Activated T-helper 2 cell treated with anti-CD3 and anti-CD28 coated beads, Interferon-gamma antibody, Interleukin-2, Interleukin-4, amounts not matched to agents 10 μg/mL and 5 μg/mL and 100 μg/mL, durations not matched to agents 14 hours and 24 hours and 36 hours (primary cell): ENCODE measurements at regions not wholly inside any gene's neighbourhood (a gene's known extent, or its start where the extent isn't known, plus 50 kb on each side); places are given as distances from the start of the nearest gene placed in this dataset.

Experiments
- DNase-seq: peaks from one replicate; pipeline ENCODE4 v3.0.0; 2021; ENCODE audit warnings: low spot score
- H3K27ac Mint-ChIP-seq: one replicate; pipeline ENCODE4 v1.8.0; 2021; ENCODE audit warnings: mixed read lengths
- H3K27me3 Mint-ChIP-seq: one replicate; pipeline ENCODE4 v1.8.0; 2021; ENCODE audit warnings: low read depth, mixed read lengths
- H3K36me3 Mint-ChIP-seq: one replicate; pipeline ENCODE4 v1.8.0; 2021; ENCODE audit warnings: low read depth, mixed read lengths
- H3K4me1 Mint-ChIP-seq: one replicate; pipeline ENCODE4 v1.8.0; 2021; ENCODE audit warnings: low read depth, mixed read lengths
- H3K4me3 Mint-ChIP-seq: one replicate; pipeline ENCODE4 v1.8.0; 2021; ENCODE audit warnings: low read depth, mild to moderate bottlenecking, moderate library complexity, mixed read lengths
- H3K9me3 Mint-ChIP-seq: one replicate; pipeline ENCODE4 v1.8.0; 2021; ENCODE audit warnings: mixed read lengths
- intact Hi-C: fragments of 100-400 bp; cut with micrococcal nuclease; formaldehyde crosslinking; loops from one replicate; pipeline ENCODE4 v1.15.1; 2023

DNA sequence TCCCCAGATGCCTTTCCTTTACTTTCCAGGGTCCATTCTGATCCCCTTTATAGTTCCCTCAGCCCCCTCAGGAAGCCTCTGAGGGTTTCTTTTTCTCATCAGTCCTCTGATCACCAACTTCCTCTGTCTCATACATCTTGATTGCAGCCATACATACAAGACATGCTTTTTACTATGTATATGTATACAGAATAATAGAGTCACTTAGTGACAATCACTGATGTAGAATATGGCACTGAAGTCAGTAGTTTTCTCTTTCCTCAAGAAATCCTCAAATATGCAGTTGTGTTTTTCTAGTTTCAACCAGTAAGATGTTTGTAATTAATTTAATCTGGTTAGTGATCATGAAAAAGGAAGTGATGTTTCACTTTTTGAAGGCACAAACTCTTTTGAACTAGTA lies 364.1 kb downstream of the MAN2A1 start:
- no peak for DNase-seq
- Mint-ChIP-seq H3K4me1 (peaks cover 28% of the 10 kb centered on the region), H3K27me3 (no peaks in the 10 kb centered on the region), H3K27ac (peak overlapping the region; percentile 82), H3K4me3 (no peak overlapping the region), H3K9me3 (no peaks in the 10 kb centered on the region), H3K36me3 (no peaks in the 10 kb centered on the region)
- intact Hi-C loops = loop anchor here (1.0 to 5.0 kb wide), 4 partner anchors 10 to 361 kb away; no protein-coding TSS in a partner anchor

- H3K27me3 Mint-ChIP-seq = no peaks in the 10 kb centered on the region
- intact Hi-C loops = loop anchor here (1.0 to 5.0 kb wide), 4 partner anchors 10 to 361 kb away; no protein-coding TSS in a partner anchor
- peak overlapping the region; percentile 82 for H3K27ac Mint-ChIP-seq
- no peaks in the 10 kb centered on the region for H3K36me3 Mint-ChIP-seq
- no peaks in the 10 kb centered on the region for H3K9me3 Mint-ChIP-seq
- H3K4me3 Mint-ChIP-seq = no peak overlapping the region
- peak; percentile 68 for DNase-seq
- peaks cover 28% of the 10 kb centered on the region for H3K4me1 Mint-ChIP-seq
Observed at GRCh38 chr5:110054240-110054639, 364.5 kb downstream of the MAN2A1 start.

DNA sequence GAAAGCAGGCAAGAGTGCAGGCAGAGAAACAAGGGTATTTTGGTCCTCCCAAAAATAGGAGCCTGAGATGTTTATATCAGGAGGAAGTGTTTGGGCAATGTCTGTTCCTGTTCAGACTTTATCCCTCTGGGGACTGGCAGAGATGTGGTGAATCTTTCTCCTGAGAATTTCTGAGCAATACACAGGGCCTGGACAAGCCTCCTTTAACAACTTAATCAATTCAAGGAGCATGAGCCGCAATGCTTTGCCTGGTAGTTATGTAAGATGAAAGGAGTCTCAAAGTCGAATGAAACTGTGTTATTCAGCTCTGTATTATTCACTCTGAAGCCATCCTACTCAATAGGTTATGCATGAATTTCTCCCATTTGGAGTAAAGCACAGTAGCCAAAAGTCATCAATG lies 365.6 kb downstream of the MAN2A1 start:
- no peaks in the 10 kb centered on the region for H3K9me3 Mint-ChIP-seq
- H3K27ac Mint-ChIP-seq = no peak overlapping the region
- no peaks in the 10 kb centered on the region for H3K36me3 Mint-ChIP-seq
- no peaks in the 10 kb centered on the region for H3K27me3 Mint-ChIP-seq
- DNase-seq = no peak
- H3K4me3 Mint-ChIP-seq = no peak overlapping the region
- intact Hi-C loops = loop anchor here (2.0 kb wide), 1 partner anchor 363 kb away; no protein-coding TSS in a partner anchor
- H3K4me1 Mint-ChIP-seq = peaks cover 28% of the 10 kb centered on the region

DNA sequence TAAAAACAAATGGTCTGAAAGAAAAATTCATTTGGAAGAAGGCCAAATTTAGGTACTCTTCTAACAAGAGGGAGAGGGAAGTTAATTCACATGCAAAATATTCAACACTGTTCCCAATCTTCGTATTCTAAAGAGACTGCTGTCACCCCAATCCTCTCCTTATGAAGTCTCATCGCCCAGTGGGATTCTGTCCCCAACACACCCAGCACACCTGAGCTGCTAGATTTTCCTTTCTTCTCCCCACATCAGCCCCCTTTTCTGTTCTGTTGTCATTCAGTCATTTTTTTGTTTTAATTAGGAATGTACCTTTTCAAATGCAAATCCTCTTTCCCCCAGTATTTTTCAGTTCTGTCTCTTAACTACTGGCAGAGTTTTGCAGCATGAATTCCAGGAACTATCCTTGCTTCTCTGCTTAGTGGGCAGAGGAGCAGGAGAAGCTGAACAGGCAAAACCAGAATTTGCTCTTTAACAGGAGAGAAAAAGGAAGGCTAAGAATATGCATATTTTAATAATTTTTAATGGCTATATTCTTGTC lies 366.9 kb downstream of the MAN2A1 start:
- Mint-ChIP-seq H3K4me3 (no peak overlapping the region), H3K27ac (no peak overlapping the region), H3K27me3 (no peaks in the 10 kb centered on the region), H3K4me1 (peaks cover 25% of the 10 kb centered on the region), H3K36me3 (no peaks in the 10 kb centered on the region), H3K9me3 (no peaks in the 10 kb centered on the region)
- intact Hi-C loops = no loop called here
- DNase-seq = no peak

DNA sequence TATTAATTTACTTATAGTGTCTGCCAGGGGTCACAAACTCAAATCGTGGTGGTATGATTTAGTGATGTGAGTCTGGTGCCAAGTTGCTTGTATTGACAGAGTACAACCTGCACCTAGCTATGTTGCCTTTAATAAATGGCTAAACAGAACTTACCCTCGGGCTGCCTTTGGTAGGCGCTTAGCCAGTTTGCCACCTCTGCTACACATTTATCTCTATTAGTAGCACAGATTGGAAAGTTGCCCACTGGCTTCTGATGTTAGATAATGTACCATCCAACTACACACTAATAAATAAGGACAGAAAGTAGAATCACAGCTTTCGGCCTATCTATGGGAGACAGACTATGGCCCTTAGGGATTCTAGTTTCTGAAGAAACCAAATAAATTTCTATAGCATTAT lies 368.4 kb downstream of the MAN2A1 start:
- H3K9me3 Mint-ChIP-seq = no peaks in the 10 kb centered on the region
- no peaks in the 10 kb centered on the region for H3K27me3 Mint-ChIP-seq
- DNase-seq = no peak
- intact Hi-C loops = no loop called here
- no peak overlapping the region for H3K4me3 Mint-ChIP-seq
- H3K36me3 Mint-ChIP-seq = no peaks in the 10 kb centered on the region
- H3K4me1 Mint-ChIP-seq = peaks cover 30% of the 10 kb centered on the region
- H3K27ac Mint-ChIP-seq = no peak overlapping the region

- H3K9me3 Mint-ChIP-seq = no peaks in the 10 kb centered on the region
- H3K27ac Mint-ChIP-seq = no peak overlapping the region
Observed at GRCh38 chr5:110062246-110062645, 372.5 kb downstream of the MAN2A1 start.

DNA sequence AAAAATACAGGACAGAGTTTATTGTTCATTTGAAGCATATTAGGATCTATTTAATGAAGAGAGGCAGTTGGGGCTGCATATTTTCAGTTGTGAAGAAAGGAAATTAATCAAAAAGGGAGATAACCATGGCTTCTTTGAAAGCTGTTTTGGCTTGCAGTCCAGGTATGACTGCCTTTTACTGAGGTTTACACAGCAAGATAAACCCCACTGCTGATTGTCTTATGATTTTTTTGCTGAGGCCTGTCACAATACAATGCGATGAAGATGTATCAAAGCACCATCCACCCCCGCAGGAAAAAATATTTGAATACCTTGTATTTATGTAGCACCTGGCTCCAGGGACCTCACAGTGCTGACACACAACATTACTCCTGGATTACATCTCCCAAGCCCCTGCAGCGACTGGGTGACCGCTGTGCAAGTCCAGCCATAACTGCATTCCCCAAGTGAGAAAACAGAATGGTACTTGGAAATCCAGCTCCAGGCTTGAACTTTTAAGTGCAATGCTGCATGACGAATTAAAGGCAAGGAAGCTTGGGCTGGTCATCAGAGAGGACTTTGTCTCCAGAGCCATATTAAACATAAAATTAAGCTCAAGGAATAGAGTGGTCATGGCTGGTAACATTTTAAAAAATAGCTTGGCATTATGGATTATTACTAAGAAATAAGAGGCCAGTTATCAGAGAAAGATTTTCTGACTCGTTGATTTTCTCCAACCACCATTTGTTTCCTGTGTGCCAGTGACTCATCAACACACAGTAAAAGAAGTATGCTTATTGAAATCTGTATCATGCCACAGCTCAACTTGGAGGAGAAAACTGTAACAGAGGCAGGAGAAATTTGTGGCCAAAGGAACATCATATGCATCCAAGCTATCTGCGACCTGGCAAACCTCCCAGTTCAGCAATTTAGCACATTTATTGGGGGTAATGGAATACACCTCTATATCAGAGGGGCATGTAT lies 374.2 kb downstream of the MAN2A1 start:
- Mint-ChIP-seq H3K9me3 (peaks cover 13% of the 10 kb centered on the region), H3K4me1 (peaks cover 38% of the 10 kb centered on the region), H3K36me3 (peaks cover 2% of the 10 kb centered on the region), H3K27ac (no peak overlapping the region), H3K4me3 (no peak overlapping the region), H3K27me3 (no peaks in the 10 kb centered on the region)
- intact Hi-C loops = loop anchor here (1.0 to 5.0 kb wide), 3 partner anchors 10 to 258 kb away; no protein-coding TSS in a partner anchor
- no peak for DNase-seq

More at GRCh38 chr5:110062246-110062645, 372.5 kb downstream of the MAN2A1 start:
- Mint-ChIP-seq H3K27me3 (no peaks in the 10 kb centered on the region), H3K36me3 (no peaks in the 10 kb centered on the region), H3K4me3 (no peak overlapping the region), H3K4me1 (peaks cover 34% of the 10 kb centered on the region)
- no peak for DNase-seq
- intact Hi-C loops = loop anchor here (5.0 kb wide), 1 partner anchor 260 kb away; no protein-coding TSS in a partner anchor

- Mint-ChIP-seq H3K4me1 (peaks cover 38% of the 10 kb centered on the region), H3K36me3 (peaks cover 8% of the 10 kb centered on the region), H3K4me3 (no peak overlapping the region), H3K9me3 (peaks cover 21% of the 10 kb centered on the region), H3K27me3 (no peaks in the 10 kb centered on the region), H3K27ac (no peak overlapping the region)
- intact Hi-C loops = loop anchor here (1.0 to 5.0 kb wide), 3 partner anchors 10 to 258 kb away; no protein-coding TSS in a partner anchor
- no peak for DNase-seq
Observed at GRCh38 chr5:110064603-110065268, 375.0 kb downstream of the MAN2A1 start.

DNA sequence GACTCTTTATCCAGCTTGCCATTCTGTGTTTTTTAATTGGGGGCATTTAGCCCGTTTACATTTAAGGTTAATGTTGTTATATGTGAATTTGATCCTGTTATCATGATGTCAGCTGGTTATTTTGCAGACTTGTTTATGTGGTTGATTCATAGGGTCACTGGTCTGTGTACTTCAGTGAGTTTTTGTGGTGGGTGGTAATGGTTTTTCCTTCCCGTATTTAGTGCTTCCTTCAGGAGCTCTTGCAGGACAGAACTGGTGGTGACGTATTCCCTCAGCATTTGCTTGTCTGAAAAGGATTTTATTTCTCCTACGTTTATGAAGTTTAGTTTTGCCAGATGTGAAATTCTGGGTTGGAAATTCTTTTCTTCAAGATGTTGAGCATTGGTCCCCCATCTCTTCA lies 381.1 kb downstream of the MAN2A1 start:
- Mint-ChIP-seq H3K4me3 (no peak overlapping the region), H3K9me3 (peaks cover 67% of the 10 kb centered on the region), H3K27ac (no peak overlapping the region), H3K36me3 (peaks cover 22% of the 10 kb centered on the region), H3K4me1 (peaks cover 11% of the 10 kb centered on the region), H3K27me3 (no peaks in the 10 kb centered on the region)
- no peak for DNase-seq
- intact Hi-C loops = no loop called here

- intact Hi-C loops = no loop called here
- no peaks in the 10 kb centered on the region for H3K27me3 Mint-ChIP-seq
- H3K4me3 Mint-ChIP-seq = no peak overlapping the region
- H3K36me3 Mint-ChIP-seq = peaks cover 22% of the 10 kb centered on the region
- no peak overlapping the region for H3K27ac Mint-ChIP-seq
- peaks cover 4% of the 10 kb centered on the region for H3K4me1 Mint-ChIP-seq
- H3K9me3 Mint-ChIP-seq = peaks cover 74% of the 10 kb centered on the region
- DNase-seq = no peak
Observed at GRCh38 chr5:110072651-110073050, 382.9 kb downstream of the MAN2A1 start.

DNA sequence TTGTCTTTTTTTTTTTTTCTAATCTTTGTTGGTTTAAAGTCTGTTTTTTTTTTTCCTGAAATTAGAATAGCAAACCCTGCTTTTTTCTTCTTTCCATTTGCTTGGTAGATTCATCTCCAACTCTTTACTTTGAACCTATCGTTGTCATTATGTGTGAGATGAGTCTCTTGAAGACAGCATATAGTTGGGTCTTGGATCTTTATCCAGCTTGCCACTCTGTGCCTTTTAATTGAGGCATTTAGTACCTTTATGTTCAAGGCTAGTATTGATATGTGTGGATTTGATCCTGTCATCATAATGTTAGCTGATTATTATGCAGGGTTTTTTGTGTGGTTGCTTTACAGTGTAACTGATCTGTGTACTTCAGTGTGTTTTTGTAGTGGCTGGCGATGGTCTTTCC lies 383.8 kb downstream of the MAN2A1 start:
- intact Hi-C loops = no loop called here
- Mint-ChIP-seq H3K36me3 (peaks cover 19% of the 10 kb centered on the region), H3K4me3 (no peak overlapping the region), H3K27ac (no peak overlapping the region), H3K27me3 (no peaks in the 10 kb centered on the region), H3K4me1 (peaks cover 3% of the 10 kb centered on the region), H3K9me3 (peaks cover 71% of the 10 kb centered on the region)
- DNase-seq = no peak

DNA sequence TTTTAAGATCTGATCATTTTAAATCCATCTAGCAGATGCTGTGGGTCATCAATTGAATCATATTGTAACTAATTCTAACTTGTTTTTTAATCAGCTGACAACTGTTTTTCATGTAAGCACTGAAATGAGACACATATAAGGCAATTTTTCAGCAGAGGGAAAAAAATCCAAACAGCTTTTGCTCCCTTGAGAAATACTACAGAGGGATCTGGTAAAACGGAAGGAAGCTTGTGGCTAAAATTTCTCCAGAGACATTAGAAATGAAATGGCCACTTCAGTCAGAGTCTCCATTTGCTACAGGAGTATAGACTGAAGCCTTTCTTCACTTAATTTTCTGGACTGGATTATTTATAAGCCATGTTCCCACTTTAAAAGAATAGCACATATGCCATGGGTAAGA lies 385.9 kb downstream of the MAN2A1 start:
- Mint-ChIP-seq H3K27ac (no peak overlapping the region), H3K27me3 (no peaks in the 10 kb centered on the region), H3K9me3 (peaks cover 53% of the 10 kb centered on the region), H3K36me3 (peaks cover 9% of the 10 kb centered on the region), H3K4me1 (peaks cover 3% of the 10 kb centered on the region), H3K4me3 (no peak overlapping the region)
- no peak for DNase-seq
- intact Hi-C loops = no loop called here
